HG03460 (cell line): ENCODE measurements at regions not wholly inside any gene's neighbourhood (a gene's known extent, or its start where the extent isn't known, plus 50 kb on each side); places are given as distances from the start of the nearest gene placed in this dataset.
"Not testable (repeated sequence)": the region's sequence is repeated elsewhere in the genome, so short reads cannot be mapped to it uniquely, and the experiment has no call there.

ENCODE experiments used
- ATAC-seq: cut with Tn5 transposase; IDR thresholded peaks from one replicate; pipeline ENCODE4 v1.9.1; 2021; ENCODE audit not compliant: unreplicated experiment

GRCh38 chr18:75773618-75774017 is 346.1 kb upstream of the SMIM21 start:
- no peak for ATAC-seq

DNA sequence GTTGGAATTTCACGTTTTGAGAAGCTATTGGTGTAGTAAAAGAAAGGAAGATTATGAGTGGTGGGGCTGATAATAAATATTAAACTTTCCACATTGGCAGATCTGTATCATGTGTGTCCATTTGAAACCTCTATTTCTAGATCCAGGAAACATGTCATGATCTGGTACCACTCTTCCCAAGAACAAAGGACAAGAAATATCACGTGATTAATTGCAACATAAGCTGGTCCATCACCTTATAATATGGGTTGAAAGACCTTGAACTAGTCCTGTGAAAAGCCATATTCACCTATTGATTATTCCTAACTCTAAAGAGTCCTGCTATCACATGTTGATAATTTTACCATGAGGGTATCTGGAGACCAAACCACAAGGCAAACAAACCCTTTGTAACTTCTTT is 335.3 kb upstream of the SMIM21 start:
- no peak for ATAC-seq

GRCh38 chr18:75760208-75760607 is 332.7 kb upstream of the SMIM21 start:
- no peak for ATAC-seq

DNA sequence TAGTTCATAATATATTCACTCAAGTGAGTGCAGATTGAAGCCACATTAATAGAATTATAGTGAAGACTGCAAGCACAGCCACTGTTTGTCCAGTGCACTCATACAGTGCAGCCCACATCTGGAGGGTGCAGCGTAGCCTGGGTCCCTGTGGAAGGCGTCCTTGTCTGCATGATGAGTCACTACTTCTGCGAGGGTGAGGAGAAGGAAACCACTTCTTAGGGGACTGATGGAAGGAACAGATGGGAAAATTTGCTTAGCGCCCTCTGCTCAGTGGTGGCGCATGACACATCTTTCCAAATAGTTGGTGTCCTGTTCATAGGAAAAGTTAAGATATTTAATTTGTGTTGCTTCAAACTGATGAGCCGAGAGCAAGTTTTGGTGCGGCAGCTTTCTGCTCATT is 330.4 kb upstream of the SMIM21 start:
- ATAC-seq = no peak

DNA sequence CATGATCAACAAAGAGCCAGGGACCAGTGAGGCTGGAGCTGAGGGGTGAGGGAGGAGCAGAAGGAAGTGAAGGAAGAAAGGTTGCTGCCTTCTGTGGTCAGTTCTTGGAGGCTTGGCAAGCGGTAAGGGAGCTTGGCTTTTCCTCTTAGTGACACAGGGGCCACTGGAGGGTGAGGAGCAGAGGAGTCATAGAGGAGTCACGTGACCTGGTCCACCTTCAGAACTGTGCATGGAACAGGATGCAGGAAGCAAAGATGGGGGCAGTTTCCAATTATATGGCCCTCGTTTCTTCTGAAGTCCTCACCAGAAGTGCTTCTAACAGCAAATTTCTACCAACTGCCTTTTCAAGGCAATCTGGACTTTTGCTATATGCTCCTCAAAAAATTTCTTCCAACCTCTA is 326.9 kb upstream of the SMIM21 start:
- no peak for ATAC-seq

DNA sequence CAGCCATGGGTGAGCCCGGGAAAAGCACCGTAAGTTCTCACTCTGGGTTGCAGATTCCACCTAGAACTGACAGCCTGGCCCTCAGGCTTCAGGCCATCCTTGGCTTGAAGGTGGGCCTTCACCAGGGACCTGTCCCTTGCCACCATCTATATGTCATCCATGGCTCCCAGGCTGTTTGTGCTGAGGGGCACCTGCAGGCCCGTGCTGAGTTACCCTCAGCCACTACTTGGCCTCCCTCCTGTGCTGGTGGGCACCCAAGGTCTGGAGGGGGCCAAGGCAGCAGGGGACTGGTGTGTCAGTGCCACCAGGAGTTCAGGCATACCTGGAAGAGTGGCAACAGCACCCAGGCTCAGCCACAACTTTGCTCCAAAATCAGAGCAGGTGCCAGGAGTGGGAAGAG is 326.2 kb upstream of the SMIM21 start:
- ATAC-seq = no peak

DNA sequence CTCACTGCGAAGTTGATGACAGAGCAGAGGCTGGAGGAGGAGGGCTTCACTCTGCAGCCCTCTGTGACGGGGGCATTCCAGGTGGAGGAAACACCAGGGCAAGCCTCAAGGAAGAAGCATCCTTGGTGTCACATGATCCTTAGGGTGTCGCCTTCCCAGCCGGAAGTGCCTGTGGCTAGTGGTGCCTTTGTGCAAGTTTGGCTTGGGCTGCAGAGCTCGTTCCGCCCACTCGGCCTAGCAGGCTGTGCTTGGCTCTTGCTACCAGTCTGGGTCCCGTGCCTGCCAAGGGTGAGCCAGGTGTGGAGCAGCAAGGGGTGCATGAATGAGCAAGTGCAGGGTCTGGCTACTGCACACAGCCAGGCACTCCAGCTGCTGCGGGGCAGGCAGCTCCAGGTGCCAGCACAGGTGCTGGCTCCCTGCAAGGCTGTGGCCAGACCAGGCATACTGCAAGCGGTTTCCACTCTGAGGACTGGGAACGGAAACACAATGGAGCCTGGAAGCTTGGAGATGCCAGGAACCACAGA is 325.3 kb upstream of the SMIM21 start:
- no peak for ATAC-seq

GRCh38 chr18:75745147-75745546 is 317.6 kb upstream of the SMIM21 start:
- no peak for ATAC-seq

GRCh38 chr18:75742516-75742915 is 315.0 kb upstream of the SMIM21 start:
- no peak for ATAC-seq

DNA sequence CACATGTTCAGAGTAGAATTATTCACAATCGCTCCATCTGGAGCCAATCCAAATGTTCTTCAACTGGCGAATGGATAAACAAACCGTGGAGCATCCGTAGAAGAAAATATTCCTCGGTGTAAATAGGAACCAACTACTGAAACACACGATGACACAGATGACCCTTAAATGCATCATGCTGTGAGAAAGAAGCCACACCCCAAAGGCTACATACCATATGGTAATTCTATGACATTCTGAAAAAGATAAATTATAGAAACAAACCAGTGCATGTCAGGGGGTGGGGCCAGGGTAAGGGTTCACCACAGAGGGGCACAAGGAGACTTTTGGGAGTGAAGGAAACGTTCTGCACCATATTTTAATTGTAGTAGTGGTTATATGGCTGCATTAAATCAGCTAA is 312.2 kb upstream of the SMIM21 start:
- ATAC-seq = no peak

DNA sequence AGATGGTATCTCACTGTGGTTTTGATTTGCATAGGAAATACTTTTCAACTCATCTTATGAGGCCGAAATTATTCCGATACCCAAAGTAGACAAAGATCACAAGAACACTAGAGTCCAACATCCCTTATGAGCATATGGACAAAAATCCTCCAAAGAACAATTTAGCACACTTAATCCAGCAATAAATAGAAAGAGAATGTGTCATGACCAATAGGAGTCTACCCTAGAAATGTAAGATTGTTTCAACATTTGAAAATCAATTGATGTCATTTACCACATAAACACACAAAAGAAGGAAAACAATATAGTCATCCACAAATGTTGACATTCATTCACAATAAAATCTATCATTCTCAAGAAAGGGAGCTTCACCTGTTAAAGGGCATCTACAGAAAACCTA is 307.8 kb upstream of the SMIM21 start:
- ATAC-seq = no peak

DNA sequence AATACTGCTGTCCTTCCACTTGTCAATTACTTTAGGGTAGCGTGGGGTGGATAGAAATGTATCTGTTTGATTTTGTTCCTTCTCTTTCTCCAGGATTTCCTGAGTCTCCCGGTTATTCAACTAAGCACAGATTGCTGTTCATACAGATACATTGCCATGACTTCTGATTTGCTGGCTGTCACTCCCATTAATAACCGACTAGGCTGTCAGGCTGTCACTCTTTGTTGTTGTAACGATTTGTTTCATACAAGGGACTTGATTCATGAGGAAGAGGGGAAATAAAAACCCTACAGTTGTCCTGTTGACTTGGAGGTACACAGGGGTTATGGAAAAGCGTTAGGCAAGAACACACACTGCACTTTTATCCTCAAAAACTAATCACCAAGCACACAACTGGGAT is 302.7 kb upstream of the SMIM21 start:
- no peak for ATAC-seq

DNA sequence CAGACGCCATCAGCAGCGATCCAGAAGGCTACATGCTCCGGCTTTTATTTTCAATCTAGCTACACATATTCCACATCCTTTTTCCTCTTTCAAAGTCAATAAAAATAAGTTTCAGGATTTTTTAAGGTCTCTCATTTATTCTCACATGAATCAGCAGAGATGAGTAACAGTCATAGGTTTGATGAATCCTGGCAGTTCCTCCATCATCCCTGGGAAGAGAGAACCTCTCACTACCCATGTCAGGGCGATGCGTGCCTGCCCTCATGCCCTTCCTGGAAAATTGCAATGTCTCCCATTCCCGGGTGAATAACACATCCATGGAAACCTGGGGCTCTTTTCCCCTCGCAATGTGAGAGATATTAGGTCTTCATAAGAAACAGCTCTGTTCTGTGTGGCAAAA is 301.1 kb upstream of the SMIM21 start:
- ATAC-seq = no peak

DNA sequence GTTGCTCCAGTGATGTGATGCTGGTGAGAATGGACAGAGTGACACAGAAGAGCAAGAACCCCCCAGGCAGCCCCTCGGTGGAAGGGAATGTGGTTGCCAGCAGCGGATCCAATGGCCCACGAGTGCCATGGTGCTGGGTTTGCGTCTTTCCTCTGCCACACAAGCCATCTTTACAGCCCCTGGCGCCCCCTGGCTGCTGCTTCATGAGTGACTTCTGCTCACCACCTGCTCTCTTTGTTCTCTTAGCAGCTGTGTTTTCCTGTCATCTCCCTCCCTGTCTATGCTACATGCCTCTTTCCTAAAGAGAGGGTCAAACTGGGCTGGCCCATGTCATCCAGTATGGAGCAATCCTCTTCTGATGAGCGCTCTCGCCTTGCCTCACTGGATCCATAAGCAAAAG is 300.0 kb upstream of the SMIM21 start:
- no peak for ATAC-seq

GRCh38 chr18:75723521-75724340 is 296.2 kb upstream of the SMIM21 start:
- no peak for ATAC-seq

DNA sequence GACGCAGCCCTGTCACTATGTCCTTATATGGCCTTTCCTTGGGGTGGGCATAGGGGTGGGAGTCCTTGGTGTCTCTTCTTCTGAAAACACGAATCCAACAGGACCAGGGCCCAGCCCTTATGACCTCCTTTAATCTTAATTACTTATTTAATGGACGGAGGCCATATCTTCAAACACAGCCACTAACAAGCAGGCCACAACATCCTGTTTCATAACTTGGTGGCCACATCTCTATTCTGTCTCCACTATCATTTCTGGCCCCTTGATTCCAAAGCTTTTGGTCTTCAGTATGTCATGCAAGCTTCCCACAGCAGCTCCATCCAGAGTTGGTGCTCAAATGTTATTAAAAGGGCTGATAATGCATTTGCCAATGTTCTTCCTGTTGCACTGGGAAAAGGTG is 287.3 kb upstream of the SMIM21 start:
- no peak for ATAC-seq

GRCh38 chr18:75712124-75712867 is 284.8 kb upstream of the SMIM21 start:
- not testable (repeated sequence) for ATAC-seq

DNA sequence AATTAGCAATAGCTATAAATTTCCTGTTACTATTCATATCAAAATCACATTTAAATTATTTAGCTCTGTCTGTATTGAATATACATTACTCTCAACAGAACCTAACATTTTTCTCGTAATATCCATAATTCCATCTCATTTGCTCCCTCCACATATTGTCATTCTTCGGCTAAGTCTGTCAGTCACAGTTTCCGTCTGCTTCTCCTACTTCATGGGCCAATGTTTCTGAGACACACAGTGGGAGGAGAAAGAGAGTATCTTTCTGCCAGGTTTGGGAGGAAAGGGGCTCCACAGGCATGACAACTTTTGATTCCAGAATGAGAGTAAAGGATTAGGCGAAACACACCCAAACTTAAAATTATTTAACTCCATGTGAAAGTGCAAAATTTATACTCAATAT is 273.1 kb upstream of the SMIM21 start:
- ATAC-seq = no peak

- no peak for ATAC-seq
These were observed 271.4 kb upstream of the SMIM21 start for GRCh38 chr18:75698861-75699260.

- ATAC-seq = no peak
These were observed 270.0 kb upstream of the SMIM21 start for GRCh38 chr18:75697493-75697892.

DNA sequence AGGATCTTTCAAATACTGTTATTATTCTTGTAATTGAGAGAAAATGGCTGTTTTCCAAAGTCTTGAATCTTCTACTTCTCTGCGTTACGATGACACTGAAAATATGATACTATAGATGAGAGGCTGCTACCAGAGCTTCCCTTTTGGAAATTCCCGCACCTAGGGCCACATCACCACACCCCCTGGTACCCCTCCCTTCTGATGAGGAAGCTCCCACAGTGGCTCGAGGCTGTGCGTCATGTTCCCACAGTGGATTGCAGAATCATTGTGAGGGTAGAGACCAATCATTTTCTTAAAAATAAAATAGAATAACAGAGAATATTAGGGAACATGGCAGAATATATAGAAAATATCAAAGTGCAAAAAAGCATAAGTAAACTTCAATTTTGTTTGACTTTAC is 268.9 kb upstream of the SMIM21 start:
- ATAC-seq = no peak

DNA sequence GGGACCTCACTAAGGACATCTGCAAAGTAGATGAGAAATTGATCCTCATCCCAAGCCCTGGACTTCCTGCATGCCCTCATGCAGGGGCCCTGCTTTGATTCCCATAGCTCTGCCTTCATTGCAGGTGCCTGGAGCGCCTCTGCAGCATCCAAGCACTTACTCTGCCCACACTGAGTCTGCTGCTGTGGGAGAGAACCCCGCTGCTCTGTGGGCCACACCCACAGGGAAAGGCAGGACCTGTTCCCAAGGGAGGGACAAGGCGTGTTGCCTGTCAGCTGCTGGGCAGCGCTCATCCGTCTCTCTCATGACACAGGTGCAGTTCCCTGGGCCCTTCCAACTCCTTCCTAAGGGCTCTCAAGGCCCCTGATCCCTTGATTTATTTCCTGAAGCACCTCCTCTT is 266.8 kb upstream of the SMIM21 start:
- no peak for ATAC-seq
